ENCODE measurements at regions not wholly inside any gene's neighbourhood (a gene's known extent, or its start where the extent isn't known, plus 50 kb on each side); places are given as distances from the start of the nearest gene placed in this dataset.

GRCh38 chr3:6142707-6143106 lies 718.2 kb upstream of the GRM7 start:
- CTCF ChIA-PET: no interaction called here
- no peaks in the 10 kb centered on the region for H3K27me3 Mint-ChIP-seq
- DNase-seq (no peak), ATAC-seq (no peak)
- peaks cover 2% of the 10 kb centered on the region for H3K9me3 Mint-ChIP-seq
- no peaks in the 10 kb centered on the region for H3K36me3 Mint-ChIP-seq (ENCODE audit: low read depth)
- POLR2A ChIA-PET: no interaction called here
- no peak for TF ChIP-seq CTCF (IDR thresholded peaks at IDR 0.05)
- no peak overlapping the region for H3K4me3 Mint-ChIP-seq
- H3K27ac Mint-ChIP-seq: no peak overlapping the region
- no peaks in the 10 kb centered on the region for H3K4me1 Mint-ChIP-seq (ENCODE audit: low read depth)
- intact Hi-C loops (cut with micrococcal nuclease): no loop called here

GRCh38 chr3:6147883-6148282 lies 713.0 kb upstream of the GRM7 start:
- ChIA-PET POLR2A (no interaction called here), CTCF (no interaction called here)
- ATAC-seq (no peak), DNase-seq (no peak)
- H3K4me3 Mint-ChIP-seq: no peak overlapping the region
- no peaks in the 10 kb centered on the region for H3K27me3 Mint-ChIP-seq
- no peak overlapping the region for H3K27ac Mint-ChIP-seq
- intact Hi-C loops (cut with micrococcal nuclease): no loop called here
- H3K4me1 Mint-ChIP-seq (ENCODE audit: low read depth): no peaks in the 10 kb centered on the region
- peaks cover 6% of the 10 kb centered on the region for H3K9me3 Mint-ChIP-seq
- no peak for TF ChIP-seq CTCF (IDR thresholded peaks at IDR 0.05)
- no peaks in the 10 kb centered on the region for H3K36me3 Mint-ChIP-seq (ENCODE audit: low read depth)

GRCh38 chr3:6155650-6156338 lies 705.1 kb upstream of the GRM7 start:
- ChIA-PET CTCF (no interaction called here), POLR2A (no interaction called here)
- Mint-ChIP-seq H3K4me1 (ENCODE audit: low read depth) (no peaks in the 10 kb centered on the region), H3K36me3 (ENCODE audit: low read depth) (no peaks in the 10 kb centered on the region), H3K27me3 (no peaks in the 10 kb centered on the region), H3K9me3 (peaks cover 3% of the 10 kb centered on the region), H3K27ac (no peak overlapping the region), H3K4me3 (no peak overlapping the region)
- no peak for TF ChIP-seq CTCF (IDR thresholded peaks at IDR 0.05)
- ATAC-seq (no peak), DNase-seq (no peak)
- intact Hi-C loops (cut with micrococcal nuclease): no loop called here

GRCh38 chr3:6165951-6166350 lies 695.0 kb upstream of the GRM7 start:
- no peak overlapping the region for H3K27ac Mint-ChIP-seq
- DNase-seq (no peak), ATAC-seq (no peak)
- H3K9me3 Mint-ChIP-seq: peaks cover 1% of the 10 kb centered on the region
- no peaks in the 10 kb centered on the region for H3K27me3 Mint-ChIP-seq
- no peak overlapping the region for H3K4me3 Mint-ChIP-seq
- CTCF ChIA-PET: no interaction called here
- H3K36me3 Mint-ChIP-seq (ENCODE audit: low read depth): no peaks in the 10 kb centered on the region
- intact Hi-C loops (cut with micrococcal nuclease): no loop called here
- no peaks in the 10 kb centered on the region for H3K4me1 Mint-ChIP-seq (ENCODE audit: low read depth)
- TF ChIP-seq CTCF (IDR thresholded peaks at IDR 0.05): no peak
- POLR2A ChIA-PET: no interaction called here

- Mint-ChIP-seq H3K36me3 (ENCODE audit: low read depth) (no peaks in the 10 kb centered on the region), H3K9me3 (peaks cover 1% of the 10 kb centered on the region), H3K4me3 (no peak overlapping the region), H3K27ac (no peak overlapping the region), H3K27me3 (no peaks in the 10 kb centered on the region), H3K4me1 (ENCODE audit: low read depth) (no peaks in the 10 kb centered on the region)
- ChIA-PET POLR2A (no interaction called here), CTCF (no interaction called here)
- DNase-seq (no peak), ATAC-seq (no peak)
- no peak for TF ChIP-seq CTCF (IDR thresholded peaks at IDR 0.05)
- intact Hi-C loops (cut with micrococcal nuclease): no loop called here
Observed at GRCh38 chr3:6168256-6168655, 692.7 kb upstream of the GRM7 start.
